Neural cell (in vitro differentiated cells): ENCODE measurements at regions not wholly inside any gene's neighbourhood (a gene's known extent, or its start where the extent isn't known, plus 50 kb on each side); places are given as distances from the start of the nearest gene placed in this dataset.
"Not testable (repeated sequence)": the region's sequence is repeated elsewhere in the genome, so short reads cannot be mapped to it uniquely, and the experiment has no call there.

Experiments used
- H2AFZ ChIP-seq: fragments of 200-600, 300-800 bp; sonication (generic), shearing (Covaris generic); 2 replicates; pipeline ENCODE4 v1.6.0; 2014; ENCODE audit warnings: low read depth, mild to moderate bottlenecking, antibody characterized with exemption, low read length, moderate library complexity
- H3F3A ChIP-seq: fragments of 200-600 bp; shearing (Covaris generic); 2 replicates; pipeline ENCODE4 v1.6.1; 2016; ENCODE audit warnings: mild to moderate bottlenecking, moderate library complexity, mixed read lengths, antibody characterized with exemption, low read length; ENCODE audit not compliant: insufficient read depth, poor library complexity, severe bottlenecking
- H3K27ac ChIP-seq: fragments of 200-600, 300-800 bp; sonication (generic), shearing (Covaris generic); 2 replicates; pipeline ENCODE4 v1.5.1; 2014; ENCODE audit warnings: mild to moderate bottlenecking, low read length, moderate library complexity
- H3K27me3 ChIP-seq: fragments of 300-800, 200-600 bp; sonication (generic), shearing (Covaris generic); 2 replicates; pipeline ENCODE4 v1.6.0; 2014; ENCODE audit warnings: mild to moderate bottlenecking, low read depth, low read length, moderate library complexity; ENCODE audit not compliant: insufficient read depth
- H3K36me3 ChIP-seq: fragments of 300-800, 200-600 bp; sonication (generic), shearing (Covaris generic); 2 replicates; pipeline ENCODE4 v1.5.1; 2014; ENCODE audit warnings: mild to moderate bottlenecking, antibody characterized with exemption, low read length, moderate library complexity; ENCODE audit not compliant: insufficient read depth
- H3K4me2 ChIP-seq: fragments of 300-800, 200-600 bp; sonication (generic), shearing (Covaris generic); 2 replicates; pipeline ENCODE4 v1.6.0; 2014; ENCODE audit warnings: mild to moderate bottlenecking, low read length
- H3K4me3 ChIP-seq: fragments of 300-800, 200-600 bp; sonication (generic), shearing (Covaris generic); 2 replicates; pipeline ENCODE4 v1.5.1; 2014; ENCODE audit warnings: mild to moderate bottlenecking, low read length, moderate library complexity
- H3K79me2 ChIP-seq: fragments of 200-600 bp; shearing (Covaris generic); replicated peaks from 2 replicates; pipeline ENCODE4 v1.6.0; 2014; ENCODE audit warnings: mild to moderate bottlenecking, low read length, moderate library complexity; ENCODE audit not compliant: insufficient read depth
- H3K9ac ChIP-seq: fragments of 300-800, 200-600 bp; sonication (generic), shearing (Covaris generic); 2 replicates; pipeline ENCODE4 v1.6.1; 2016; ENCODE audit warnings: mild to moderate bottlenecking, low read length, mixed read lengths
- H3K9me2 ChIP-seq: fragments of 200-600 bp; shearing (Covaris generic); 2 replicates; pipeline ENCODE4 v1.6.1; 2016; ENCODE audit warnings: mild to moderate bottlenecking, low read length, mixed read lengths; ENCODE audit not compliant: insufficient read depth
- H3K9me3 ChIP-seq: fragments of 200-600, 300-800 bp; sonication (generic), shearing (Covaris generic); 2 replicates; pipeline ENCODE4 v1.6.1; 2016; ENCODE audit warnings: mild to moderate bottlenecking, mixed run types, low read length, moderate library complexity, mixed read lengths
- H4K20me1 ChIP-seq: fragments of 200-600 bp; shearing (Covaris generic); 2 replicates; pipeline ENCODE4 v1.6.1; 2016; ENCODE audit warnings: mild to moderate bottlenecking, mixed run types; ENCODE audit not compliant: insufficient read depth
- CTCF ChIP-seq: fragments of 450-650 bp; IDR thresholded peaks from 2 replicates; pipeline ENCODE4 v1.5.1; 2014; ENCODE audit warnings: antibody characterized with exemption, mild to moderate bottlenecking, moderate library complexity; ENCODE audit not compliant: poor library complexity, severe bottlenecking
- EP300 ChIP-seq: fragments of 450-650 bp; conservative IDR thresholded peaks from 2 replicates; pipeline ENCODE4 v1.6.1; 2014; ENCODE audit warnings: antibody characterized with exemption, mild to moderate bottlenecking, moderate library complexity; ENCODE audit not compliant: poor library complexity, severe bottlenecking
- EZH2 ChIP-seq: fragments of 200-600, 300-800 bp; shearing (Covaris generic), sonication (generic); IDR thresholded peaks from 2 replicates; pipeline ENCODE4 v1.6.1; 2014; ENCODE audit warnings: antibody characterized with exemption, low read length, borderline replicate concordance, mild to moderate bottlenecking; ENCODE audit not compliant: insufficient read depth, poor library complexity, severe bottlenecking
- MXI1 ChIP-seq: fragments of 450-650 bp; conservative IDR thresholded peaks from 2 replicates; pipeline ENCODE4 v1.6.1; 2014; ENCODE audit warnings: antibody characterized with exemption, mild to moderate bottlenecking; ENCODE audit not compliant: poor library complexity, severe bottlenecking
- POLR2AphosphoS5 ChIP-seq: IDR thresholded peaks from 2 replicates; pipeline ENCODE4 v1.6.1; 2012
- RAD21 ChIP-seq: fragments of 450-650 bp; conservative IDR thresholded peaks from 2 replicates; pipeline ENCODE4 v1.6.1; 2014; ENCODE audit warnings: antibody characterized with exemption, mild to moderate bottlenecking, moderate library complexity
- REST ChIP-seq: IDR thresholded peaks from 2 replicates; pipeline ENCODE4 v1.6.1; 2012; ENCODE audit warnings: borderline replicate concordance
- SMC3 ChIP-seq: fragments of 450-650 bp; conservative IDR thresholded peaks from 2 replicates; pipeline ENCODE4 v1.6.1; 2014; ENCODE audit warnings: antibody characterized with exemption, mild to moderate bottlenecking, moderate library complexity; ENCODE audit not compliant: poor library complexity
- TAF1 ChIP-seq: IDR thresholded peaks from 2 replicates; pipeline ENCODE4 v1.6.1; 2012; ENCODE audit warnings: low read depth

GRCh38 chr5:103973669-103974068 is 411.1 kb upstream of the NUDT12 start:
- no peaks in the 10 kb centered on the region for H3K27me3 ChIP-seq
- H3K4me2 ChIP-seq, result no peak overlapping the region
- H3K27ac ChIP-seq, result no peak overlapping the region
- no peak overlapping the region for H2AFZ ChIP-seq
- H3K9me3 ChIP-seq, result peaks cover 4% of the 10 kb centered on the region
- H3K9ac ChIP-seq, result no peak overlapping the region
- TF ChIP-seq MXI1 (no peak), REST (no peak), EP300 (no peak), EZH2 (no peak), CTCF (no peak), RAD21 (no peak), SMC3 (no peak), TAF1 (no peak), POLR2AphosphoS5 (no peak)
- no peaks in the 10 kb centered on the region for H3K79me2 ChIP-seq
- H3K4me3 ChIP-seq, result no peak overlapping the region
- H4K20me1 ChIP-seq, result no peaks in the 10 kb centered on the region
- H3F3A ChIP-seq, result no peaks in the 10 kb centered on the region
- no peaks in the 10 kb centered on the region for H3K9me2 ChIP-seq
- no peaks in the 10 kb centered on the region for H3K36me3 ChIP-seq

GRCh38 chr5:103966295-103966694 is 403.7 kb upstream of the NUDT12 start:
- H3F3A ChIP-seq, H3K36me3 ChIP-seq, H3K4me3 ChIP-seq, H3K79me2 ChIP-seq, H4K20me1 ChIP-seq, H3K9me2 ChIP-seq, H2AFZ ChIP-seq, H3K27me3 ChIP-seq, H3K27ac ChIP-seq, H3K4me2 ChIP-seq, H3K9ac ChIP-seq: not testable (repeated sequence)
- peaks cover 13% of the 10 kb centered on the region for H3K9me3 ChIP-seq

- no peak overlapping the region for H3K4me3 ChIP-seq
- H3K9ac ChIP-seq, result no peak overlapping the region
- TF ChIP-seq REST, result no peak
- no peak for TF ChIP-seq CTCF
- TF ChIP-seq EP300, result no peak
- TF ChIP-seq RAD21, result no peak
- TF ChIP-seq TAF1, result no peak
- TF ChIP-seq POLR2AphosphoS5, result no peak
- TF ChIP-seq EZH2, result no peak
- TF ChIP-seq SMC3, result no peak
- no peak for TF ChIP-seq MXI1
- H3K4me2 ChIP-seq, result no peak overlapping the region
- H3K9me2 ChIP-seq, result no peaks in the 10 kb centered on the region
- H3K9me3 ChIP-seq, result peaks cover 2% of the 10 kb centered on the region
- no peaks in the 10 kb centered on the region for H3K27me3 ChIP-seq
- no peaks in the 10 kb centered on the region for H4K20me1 ChIP-seq
- no peak overlapping the region for H2AFZ ChIP-seq
- no peaks in the 10 kb centered on the region for H3K36me3 ChIP-seq
- no peaks in the 10 kb centered on the region for H3F3A ChIP-seq
- H3K27ac ChIP-seq, result no peak overlapping the region
- H3K79me2 ChIP-seq, result no peaks in the 10 kb centered on the region
Observed at GRCh38 chr5:103962023-103962422, 399.4 kb upstream of the NUDT12 start.
